H9 (cell line): ENCODE measurements at regions not wholly inside any gene's neighbourhood (a gene's known extent, or its start where the extent isn't known, plus 50 kb on each side); places are given as distances from the start of the nearest gene placed in this dataset.
"Not testable (repeated sequence)": the region's sequence is repeated elsewhere in the genome, so short reads cannot be mapped to it uniquely, and the experiment has no call there.

Experiments used
- DNase-seq: peaks from one replicate; pipeline ENCODE4 v3.0.0-alpha.2; 2017
- H2AFZ ChIP-seq: one replicate; pipeline ENCODE4 v1.6.1; 2013; ENCODE audit warnings: mild to moderate bottlenecking, low read length, control low read depth, moderate library complexity
- H2AK5ac ChIP-seq: 2 replicates; pipeline ENCODE4 v1.6.1; 2013; ENCODE audit warnings: low read length, control low read depth, mixed read lengths; ENCODE audit not compliant: insufficient read length
- H2BK120ac ChIP-seq: one replicate; pipeline ENCODE4 v1.6.1; 2013; ENCODE audit warnings: low read depth, mild to moderate bottlenecking, low read length, control low read depth, inconsistent platforms; ENCODE audit not compliant: poor library complexity, severe bottlenecking
- H2BK12ac ChIP-seq: 2 replicates; pipeline ENCODE4 v1.6.1; 2013; ENCODE audit warnings: low read length, control low read depth, mixed read lengths, low read depth; ENCODE audit not compliant: insufficient read length
- H2BK15ac ChIP-seq: 2 replicates; pipeline ENCODE4 v1.6.1; 2013; ENCODE audit warnings: low read depth, low read length, control low read depth
- H2BK20ac ChIP-seq: one replicate; pipeline ENCODE4 v1.6.1; 2013; ENCODE audit warnings: low read depth, mild to moderate bottlenecking, low read length, control low read depth, inconsistent platforms; ENCODE audit not compliant: poor library complexity, severe bottlenecking
- H2BK5ac ChIP-seq: 2 replicates; pipeline ENCODE4 v1.6.1; 2013; ENCODE audit warnings: low read length, control low read depth, mixed read lengths; ENCODE audit not compliant: insufficient read length
- H3K14ac ChIP-seq: 2 replicates; pipeline ENCODE4 v1.6.1; 2013; ENCODE audit warnings: low read length, control low read depth; ENCODE audit not compliant: insufficient read depth
- H3K18ac ChIP-seq: 2 replicates; pipeline ENCODE4 v1.6.1; 2013; ENCODE audit warnings: low read depth, mild to moderate bottlenecking, mixed read lengths, low read length, control low read depth; ENCODE audit not compliant: insufficient read length
- H3K23ac ChIP-seq: 2 replicates; pipeline ENCODE4 v1.6.1; 2013; ENCODE audit warnings: low read length, control low read depth, mixed read lengths, low read depth; ENCODE audit not compliant: insufficient read length
- H3K23me2 ChIP-seq: 2 replicates; pipeline ENCODE4 v1.6.1; 2013; ENCODE audit warnings: low read depth, mild to moderate bottlenecking, mixed read lengths, low read length, control low read depth; ENCODE audit not compliant: insufficient read length, poor library complexity, severe bottlenecking
- H3K27ac ChIP-seq: 2 replicates; pipeline ENCODE4 v1.5.1; 2013; ENCODE audit warnings: low read length, control low read depth, mixed read lengths, low read depth; ENCODE audit not compliant: insufficient read length
- H3K27me3 ChIP-seq: 2 replicates; pipeline ENCODE4 v1.6.1; 2013; ENCODE audit warnings: low read length, control low read depth, inconsistent platforms; ENCODE audit not compliant: insufficient read depth
- H3K4ac ChIP-seq: 2 replicates; pipeline ENCODE4 v1.6.1; 2013; ENCODE audit warnings: low read depth, mild to moderate bottlenecking, control low read depth, inconsistent platforms, low read length, moderate library complexity
- H3K4me1 ChIP-seq: 2 replicates; pipeline ENCODE4 v1.6.1; 2013; ENCODE audit warnings: low read length, control low read depth, inconsistent platforms; ENCODE audit not compliant: insufficient read depth
- H3K4me2 ChIP-seq: 2 replicates; pipeline ENCODE4 v1.6.1; 2013; ENCODE audit warnings: low read length, control low read depth, mixed read lengths; ENCODE audit not compliant: insufficient read length, insufficient read depth
- H3K56ac ChIP-seq: 2 replicates; pipeline ENCODE4 v1.6.1; 2013; ENCODE audit warnings: low read depth, mild to moderate bottlenecking, mixed read lengths, low read length, control low read depth; ENCODE audit not compliant: insufficient read length
- H3K79me1 ChIP-seq: 2 replicates; pipeline ENCODE4 v1.6.1; 2013; ENCODE audit warnings: low read depth, mild to moderate bottlenecking, moderate library complexity, low read length, control low read depth, inconsistent platforms; ENCODE audit not compliant: insufficient read depth, poor library complexity, severe bottlenecking
- H3K79me2 ChIP-seq: 2 replicates; pipeline ENCODE4 v1.6.1; 2013; ENCODE audit warnings: low read length, control low read depth, inconsistent platforms; ENCODE audit not compliant: insufficient read depth
- H3K9ac ChIP-seq: 2 replicates; pipeline ENCODE4 v1.6.1; 2013; ENCODE audit warnings: low read length, control low read depth, mixed read lengths; ENCODE audit not compliant: insufficient read length; ENCODE audit errors: extremely low read depth
- H3K9me3 ChIP-seq: one replicate; pipeline ENCODE4 v1.6.1; 2013; ENCODE audit warnings: low read depth, low read length, inconsistent platforms; ENCODE audit not compliant: control insufficient read depth
- H3T11ph ChIP-seq: one replicate; pipeline ENCODE4 v1.6.1; 2013; ENCODE audit warnings: mild to moderate bottlenecking, low read length, control low read depth, inconsistent platforms
- H4K20me1 ChIP-seq: one replicate; pipeline ENCODE4 v1.6.1; 2013; ENCODE audit not compliant: control insufficient read depth, insufficient read length, insufficient read depth
- H4K5ac ChIP-seq: 2 replicates; pipeline ENCODE4 v1.6.1; 2013; ENCODE audit warnings: low read depth, mild to moderate bottlenecking, mixed read lengths, low read length, control low read depth; ENCODE audit not compliant: insufficient read length
- H4K8ac ChIP-seq: replicated peaks from 2 replicates; pipeline ENCODE4 v1.6.1; 2013; ENCODE audit warnings: low read length, control low read depth, mixed read lengths, low read depth; ENCODE audit not compliant: insufficient read length
- H4K91ac ChIP-seq: 2 replicates; pipeline ENCODE4 v1.6.1; 2013; ENCODE audit warnings: low read depth, mild to moderate bottlenecking, moderate library complexity, mixed read lengths, low read length, control low read depth; ENCODE audit not compliant: insufficient read length
- H3K27ac Mint-ChIP-seq, 3 experiments: 2 replicates in 2 of 3; 3 replicates in 1 of 3; pipeline ENCODE4 v1.8.0; 2020 to 2021; ENCODE audit warnings: mixed read lengths in 3 of 3, mild to moderate bottlenecking in 1 of 3, moderate library complexity in 1 of 3
- H3K27me3 Mint-ChIP-seq: 2 replicates; pipeline ENCODE4 v1.8.0; 2021; ENCODE audit warnings: low read depth, mild to moderate bottlenecking, moderate library complexity, mixed read lengths
- H3K36me3 Mint-ChIP-seq, 3 experiments: 2 replicates in 2 of 3; 3 replicates in 1 of 3; pipeline ENCODE4 v1.8.0; 2020 to 2021; ENCODE audit warnings: low read depth in 3 of 3, mixed read lengths in 3 of 3; ENCODE audit not compliant: insufficient read depth in 1 of 3
- H3K4me1 Mint-ChIP-seq, 2 experiments: 2 replicates each; pipeline ENCODE4 v1.8.0; 2020; ENCODE audit warnings: mixed read lengths in 2 of 2
- H3K4me3 Mint-ChIP-seq, 2 experiments: 2 replicates in 1 of 2; 3 replicates in 1 of 2; pipeline ENCODE4 v1.8.0; 2020 to 2021; ENCODE audit warnings: mild to moderate bottlenecking in 2 of 2, mixed read lengths in 2 of 2, moderate library complexity in 1 of 2
- H3K9me3 Mint-ChIP-seq, 2 experiments: 2 replicates in 1 of 2; 3 replicates in 1 of 2; pipeline ENCODE4 v1.8.0; 2020; ENCODE audit warnings: mild to moderate bottlenecking in 2 of 2, mixed read lengths in 2 of 2, moderate library complexity in 1 of 2
- CTCF ChIP-seq: fragments of 200-600 bp; sonication (generic); conservative IDR thresholded peaks from 3 replicates; pipeline ENCODE4 v1.8.0; 2021; ENCODE audit warnings: antibody characterized with exemption, mild to moderate bottlenecking
- WGBS: extraction: QIAGEN DNeasy Blood & Tissue Kit; methylation state at CpG from one replicate; pipeline ENCODE4 v1.1.7; 2013; ENCODE audit warnings: missing lambda C conversion rate, low lambda C conversion rate, mixed read lengths; ENCODE audit not compliant: insufficient read length; ENCODE audit errors: extremely low coverage; 5-methylcytosine and 5-hydroxymethylcytosine counted together

GRCh38 chr16:65312071-65312470 is 190.2 kb upstream of the CDH11 start:
- Histone ChIP-seq H4K91ac (no peak overlapping the region), H3K4me1 (no peaks in the 10 kb centered on the region; the same call in 1 of the 2 replicates), H3K14ac (no peak overlapping the region), H2BK120ac (no peak overlapping the region), H2BK20ac (no peak overlapping the region), H2AFZ (no peak overlapping the region), H2AK5ac (no peak overlapping the region), H3K27me3 (no peaks in the 10 kb centered on the region; the same call in 1 of the 2 replicates), H4K20me1 (no peaks in the 10 kb centered on the region), H3K4ac (no peak overlapping the region), H3K23ac (no peak overlapping the region), H3K79me1 (no peaks in the 10 kb centered on the region), H4K8ac (no peak overlapping the region), H3K9ac (no peak overlapping the region), H3K23me2 (no peaks in the 10 kb centered on the region), H2BK15ac (no peak overlapping the region), H3K56ac (no peak overlapping the region), H4K5ac (no peak overlapping the region), H3T11ph (no peak overlapping the region), H3K18ac (no peak overlapping the region), H3K4me2 (no peak overlapping the region), H3K27ac (no peak overlapping the region), H3K79me2 (no peaks in the 10 kb centered on the region), H2BK5ac (no peak overlapping the region), H3K9me3 (no peaks in the 10 kb centered on the region), H2BK12ac (no peak overlapping the region)
- Mint-ChIP-seq H3K27ac (no peak overlapping the region), H3K36me3 (no peaks in the 10 kb centered on the region), H3K4me1 (peaks cover 0 to 13% of the 10 kb centered on the region in 2 experiments; a peak in 2 of 4 replicates), H3K4me3 (no peak overlapping the region), H3K27me3 (peaks cover 17% of the 10 kb centered on the region), H3K9me3 (no peaks in the 10 kb centered on the region)
- no CpG with 5 or more reads among the region's 1 CpG for WGBS
- no peak for DNase-seq
- TF ChIP-seq CTCF, result no peak

GRCh38 chr16:65310491-65310890 is 188.6 kb upstream of the CDH11 start:
- H3K56ac ChIP-seq, H4K8ac ChIP-seq, H2BK5ac ChIP-seq, H3K4ac ChIP-seq, H3K79me1 ChIP-seq, H3K14ac ChIP-seq, H3K79me2 ChIP-seq, H4K20me1 ChIP-seq, H3K9me3 ChIP-seq, H3K27ac ChIP-seq, H3K4me3 Mint-ChIP-seq, H3K9me3 Mint-ChIP-seq, H2BK120ac ChIP-seq, H3K18ac ChIP-seq, H3K27ac Mint-ChIP-seq, H3K9ac ChIP-seq, H2BK20ac ChIP-seq, H2BK12ac ChIP-seq, H3T11ph ChIP-seq, H3K36me3 Mint-ChIP-seq, H3K23me2 ChIP-seq, H3K4me2 ChIP-seq, H4K5ac ChIP-seq, H3K23ac ChIP-seq, H3K27me3 ChIP-seq, H2AK5ac ChIP-seq, H2BK15ac ChIP-seq, H3K27me3 Mint-ChIP-seq, DNase-seq, H4K91ac ChIP-seq, H3K4me1 ChIP-seq, H2AFZ ChIP-seq: not testable (repeated sequence)
- no CpG with 5 or more reads among the region's 1 CpG for WGBS
- H3K4me1 Mint-ChIP-seq, result peaks cover 5 to 17% of the 10 kb centered on the region in 2 experiments
